OCI-LY7 (cell line): ENCODE measurements at regions not wholly inside any gene's neighbourhood (a gene's known extent, or its start where the extent isn't known, plus 50 kb on each side); places are given as distances from the start of the nearest gene placed in this dataset.

Experiments
- BruUV-seq: library from RNA; stranded (reverse); fragments of 400-500 nt; replicated peaks from 2 replicates; lab custom pipeline; 2021; lab: Mats Ljungman, UMichigan
- CTCF ChIA-PET: fragments of 300-600 bp; sonication (Branson Sonifier 250); formaldehyde crosslinking; loops from one replicate; lab custom pipeline; 2022; ENCODE audit warnings: antibody characterized with exemption; ENCODE audit not compliant: unreplicated experiment; lab: Charles Lee
- POLR2A ChIA-PET: fragments of 300-600 bp; sonication (Branson Sonifier 250); formaldehyde crosslinking; loops from one replicate; lab custom pipeline; 2022; ENCODE audit warnings: antibody characterized with exemption; lab: Charles Lee
- DNase-seq: peaks from one replicate; pipeline ENCODE4 v3.0.0-alpha.2; 2015; ENCODE audit warnings: low spot score
- H2AFZ ChIP-seq: fragments of 200-600 bp; sonication (generic), shearing (Covaris generic); 2 replicates; pipeline ENCODE4 v1.6.1; 2014; ENCODE audit warnings: mild to moderate bottlenecking, antibody characterized with exemption, low read length, moderate library complexity
- H3K27ac ChIP-seq: fragments of 200-600 bp; sonication (generic); 2 replicates; pipeline ENCODE4 v1.5.1; 2014; ENCODE audit warnings: mixed run types, low read depth, mild to moderate bottlenecking, moderate library complexity, low read length, inconsistent platforms; ENCODE audit not compliant: poor library complexity, severe bottlenecking
- H3K36me3 ChIP-seq: fragments of 200-600 bp; sonication (generic); 2 replicates; pipeline ENCODE4 v1.6.1; 2014; ENCODE audit warnings: mild to moderate bottlenecking, antibody characterized with exemption, low read length, moderate library complexity, mixed read lengths; ENCODE audit not compliant: insufficient read depth
- H3K4me1 ChIP-seq: fragments of 200-600 bp; sonication (generic); 2 replicates; pipeline ENCODE4 v1.5.1; 2014; ENCODE audit warnings: mild to moderate bottlenecking, low read length; ENCODE audit not compliant: insufficient read depth, poor library complexity, severe bottlenecking
- H3K4me2 ChIP-seq: fragments of 200-600 bp; sonication (generic); 2 replicates; pipeline ENCODE4 v1.6.1; 2014; ENCODE audit warnings: mild to moderate bottlenecking, low read length
- H3K4me3 ChIP-seq: fragments of 200-600 bp; sonication (generic); 2 replicates; pipeline ENCODE4 v1.5.1; 2014; ENCODE audit warnings: mild to moderate bottlenecking, low read depth, low read length; ENCODE audit not compliant: poor library complexity, severe bottlenecking
- H3K79me2 ChIP-seq: fragments of 200-600 bp; sonication (generic); 2 replicates; pipeline ENCODE4 v1.6.1; 2016; ENCODE audit warnings: low read depth, mild to moderate bottlenecking, low read length, moderate library complexity, mixed read lengths; ENCODE audit not compliant: insufficient read depth
- H3K9me2 ChIP-seq: fragments of 200-600 bp; sonication (generic); 2 replicates; pipeline ENCODE4 v1.6.1; 2016; ENCODE audit warnings: mild to moderate bottlenecking, low read length, mixed read lengths; ENCODE audit not compliant: insufficient read depth
- H3K9me3 ChIP-seq: fragments of 200-600 bp; sonication (generic); 2 replicates; pipeline ENCODE4 v1.6.1; 2014; ENCODE audit warnings: mild to moderate bottlenecking, mixed run types, low read length, mixed read lengths
- H4K20me1 ChIP-seq: fragments of 200-600 bp; sonication (generic); 2 replicates; pipeline ENCODE4 v1.6.1; 2014; ENCODE audit warnings: mild to moderate bottlenecking, antibody characterized with exemption, low read length, moderate library complexity, mixed read lengths; ENCODE audit not compliant: insufficient read depth
- CTCF ChIP-seq: fragments of 200-600 bp; sonication (generic); conservative IDR thresholded peaks from 2 replicates; pipeline ENCODE4 v1.5.1; 2014; ENCODE audit warnings: mild to moderate bottlenecking, antibody characterized with exemption, low read length, moderate library complexity, mixed read lengths
- EZH2phosphoT487 ChIP-seq: fragments of 200-600 bp; sonication (generic); IDR thresholded peaks from 2 replicates; pipeline ENCODE4 v1.6.1; 2018; ENCODE audit warnings: low read depth, borderline replicate concordance, mild to moderate bottlenecking, mixed run types, antibody characterized with exemption, low read length, moderate library complexity, mixed read lengths
- intact Hi-C: fragments of 100-400 bp; cut with micrococcal nuclease; formaldehyde crosslinking; loops from one replicate; pipeline ENCODE4 v1.10.0; 2022; ENCODE audit not compliant: unreplicated experiment

GRCh38 chr2:129925381-129925780, 54.1 kb upstream of the RAB6C start:
- Histone ChIP-seq H2AFZ (no peak overlapping the region), H3K9me2 (no peaks in the 10 kb centered on the region), H3K4me2 (no peak overlapping the region), H3K27ac (no peak overlapping the region), H3K79me2 (no peaks in the 10 kb centered on the region), H3K4me1 (no peaks in the 10 kb centered on the region), H4K20me1 (no peaks in the 10 kb centered on the region), H3K4me3 (no peak overlapping the region), H3K36me3 (no peaks in the 10 kb centered on the region), H3K9me3 (no peaks in the 10 kb centered on the region)
- POLR2A ChIA-PET: no interaction called here
- CTCF ChIA-PET: no interaction called here
- TF ChIP-seq EZH2phosphoT487 (no peak), CTCF (no peak)
- no TSS peak for BruUV-seq
- DNase-seq: no peak
- intact Hi-C loops: no loop called here

GRCh38 chr2:129927696-129928095, 51.8 kb upstream of the RAB6C start:
- ChIA-PET POLR2A (interaction anchor here (0.7 kb wide), 1 partner anchor 484 kb away, joined by 3 read pairs; no protein-coding TSS in a partner anchor), CTCF (no interaction called here)
- BruUV-seq: no TSS peak
- no peak overlapping the region for H3K4me3 ChIP-seq
- intact Hi-C loops: no loop called here
- no peak for DNase-seq
- H3K36me3 ChIP-seq: no peaks in the 10 kb centered on the region
- H3K9me3 ChIP-seq: no peaks in the 10 kb centered on the region
- H2AFZ ChIP-seq: no peak overlapping the region
- TF ChIP-seq EZH2phosphoT487 (no peak), CTCF (no peak)
- H3K27ac ChIP-seq: no peak overlapping the region
- no peaks in the 10 kb centered on the region for H3K79me2 ChIP-seq
- no peaks in the 10 kb centered on the region for H3K9me2 ChIP-seq
- H3K4me1 ChIP-seq: no peaks in the 10 kb centered on the region
- H3K4me2 ChIP-seq: no peak overlapping the region
- no peaks in the 10 kb centered on the region for H4K20me1 ChIP-seq

GRCh38 chr2:129929321-129930290, 49.9 kb upstream of the RAB6C start:
- Histone ChIP-seq H3K79me2 (no peaks in the 10 kb centered on the region), H4K20me1 (no peaks in the 10 kb centered on the region), H3K9me3 (no peaks in the 10 kb centered on the region), H3K4me3 (no peak overlapping the region), H3K4me2 (no peak overlapping the region), H3K9me2 (no peaks in the 10 kb centered on the region), H2AFZ (no peak overlapping the region), H3K36me3 (no peaks in the 10 kb centered on the region), H3K27ac (no peak overlapping the region), H3K4me1 (no peaks in the 10 kb centered on the region)
- no peak for TF ChIP-seq EZH2phosphoT487
- no peak for TF ChIP-seq CTCF
- no TSS peak for BruUV-seq
- ChIA-PET POLR2A (no interaction called here), CTCF (no interaction called here)
- no peak for DNase-seq
- intact Hi-C loops: no loop called here
